ENCODE measurements at regions not wholly inside any gene's neighbourhood (a gene's known extent, or its start where the extent isn't known, plus 50 kb on each side); places are given as distances from the start of the nearest gene placed in this dataset.

DNA sequence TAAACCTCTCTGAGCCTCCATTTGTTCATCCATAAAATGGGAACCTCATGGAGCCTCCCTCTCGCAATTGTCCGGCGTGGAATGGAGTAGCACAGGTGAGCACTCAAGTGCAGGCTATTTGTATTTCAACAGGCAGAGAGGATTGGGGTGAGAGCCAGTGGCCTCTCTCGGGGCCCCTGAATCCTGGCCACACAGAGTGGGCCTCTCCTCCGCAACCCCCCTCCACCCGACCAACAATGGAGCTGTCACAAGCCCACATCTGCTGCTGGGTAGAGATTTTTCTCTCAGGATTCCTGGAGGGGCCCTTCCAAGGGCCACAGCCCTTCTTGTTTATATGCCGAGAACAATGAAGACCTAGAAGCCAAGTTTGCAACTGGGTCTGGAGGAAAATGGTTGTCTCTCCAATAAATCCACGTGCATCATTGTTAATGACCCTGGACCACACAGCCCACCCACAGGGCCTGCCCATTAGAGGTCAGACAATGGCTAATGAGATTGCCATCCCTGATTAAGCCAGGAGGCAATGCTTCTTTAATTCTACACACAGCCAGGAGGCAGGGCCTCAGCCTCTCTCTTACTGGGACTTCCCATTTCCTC lies 233.0 kb downstream of the ANKRD60 start:
- Mint-ChIP-seq H3K36me3 (no peaks in the 10 kb centered on the region), H3K4me3 (no peak overlapping the region), H3K9me3 (peaks cover 4% of the 10 kb centered on the region), H3K4me1 (peaks cover 13% of the 10 kb centered on the region), H3K27ac (no peak overlapping the region), H3K27me3 (peaks cover 52% of the 10 kb centered on the region)
- ATAC-seq: no peak

DNA sequence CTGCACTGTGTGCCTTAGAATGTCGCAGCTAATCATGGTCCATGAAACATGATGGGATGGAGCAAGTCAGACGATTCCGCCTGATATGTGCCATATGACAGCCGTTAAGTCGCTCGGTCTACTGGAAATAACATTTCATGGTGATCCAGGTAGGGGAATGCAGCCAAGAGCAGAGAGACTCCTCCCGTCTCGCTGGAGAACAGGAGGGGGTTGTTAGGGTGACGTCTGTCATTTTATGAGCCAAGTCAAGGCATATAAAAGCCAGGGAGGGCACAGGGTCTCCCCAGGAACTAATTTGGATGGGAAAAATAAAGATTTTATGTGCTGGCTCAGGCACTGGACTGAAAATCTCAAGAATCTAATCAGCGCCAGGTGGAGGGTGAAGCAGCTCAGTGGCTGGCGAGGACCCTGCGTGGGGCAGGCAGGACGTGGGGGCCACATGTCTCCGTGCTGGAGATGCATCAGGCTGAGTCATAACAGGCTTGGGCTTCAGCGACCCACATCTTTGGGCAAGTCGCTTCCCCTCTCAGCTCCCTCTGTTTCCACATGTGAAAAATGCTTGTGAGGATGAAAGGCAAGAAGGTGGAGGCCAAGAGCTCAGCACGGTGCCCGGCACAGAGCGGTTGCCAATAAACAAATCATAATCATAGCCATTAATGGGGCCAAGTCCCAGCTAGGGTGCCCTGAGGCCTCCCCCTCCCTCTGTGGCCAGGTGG lies 234.6 kb downstream of the ANKRD60 start:
- peaks cover 4% of the 10 kb centered on the region for H3K9me3 Mint-ChIP-seq
- H3K27me3 Mint-ChIP-seq: peaks cover 63% of the 10 kb centered on the region
- H3K4me1 Mint-ChIP-seq: peaks cover 5% of the 10 kb centered on the region
- H3K4me3 Mint-ChIP-seq: no peak overlapping the region
- no peak for ATAC-seq
- H3K27ac Mint-ChIP-seq: no peak overlapping the region
- no peaks in the 10 kb centered on the region for H3K36me3 Mint-ChIP-seq

DNA sequence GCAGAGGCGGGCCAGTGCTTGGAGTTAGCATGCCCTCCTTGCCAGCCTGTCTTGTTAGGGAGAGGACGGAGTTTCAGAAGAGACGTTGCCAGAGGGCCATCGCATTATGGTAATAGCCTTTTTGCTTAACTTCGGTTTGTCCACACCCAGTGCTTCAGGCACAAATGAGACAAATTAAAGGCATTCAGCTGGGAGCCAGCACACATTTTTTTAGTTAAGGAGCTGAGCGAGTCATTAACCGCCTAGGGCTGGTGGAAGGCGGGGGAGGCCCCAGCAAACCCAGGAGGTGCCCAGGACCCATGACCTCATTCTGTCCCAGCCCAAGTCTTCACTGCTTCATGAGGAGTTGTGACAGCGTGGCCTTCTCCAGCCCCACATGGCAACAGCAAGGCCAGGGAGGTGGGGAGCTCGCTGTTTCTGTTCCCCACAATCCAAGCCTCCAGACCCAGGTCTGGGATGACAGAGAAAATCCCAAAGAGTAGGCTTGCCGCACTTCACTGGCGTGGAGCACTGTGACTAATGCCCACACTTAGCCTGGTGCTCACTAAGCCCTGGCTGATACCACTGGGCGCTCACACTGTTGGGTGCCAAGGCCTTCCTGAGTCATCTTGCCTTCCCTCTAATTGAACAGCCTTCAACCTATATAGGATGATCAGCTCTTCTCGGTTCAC lies 237.1 kb downstream of the ANKRD60 start:
- no peak overlapping the region for H3K27ac Mint-ChIP-seq
- H3K9me3 Mint-ChIP-seq: no peaks in the 10 kb centered on the region
- no peak for ATAC-seq
- no peaks in the 10 kb centered on the region for H3K36me3 Mint-ChIP-seq
- no peak overlapping the region for H3K4me3 Mint-ChIP-seq
- H3K4me1 Mint-ChIP-seq: no peaks in the 10 kb centered on the region
- H3K27me3 Mint-ChIP-seq: peaks cover 59% of the 10 kb centered on the region

DNA sequence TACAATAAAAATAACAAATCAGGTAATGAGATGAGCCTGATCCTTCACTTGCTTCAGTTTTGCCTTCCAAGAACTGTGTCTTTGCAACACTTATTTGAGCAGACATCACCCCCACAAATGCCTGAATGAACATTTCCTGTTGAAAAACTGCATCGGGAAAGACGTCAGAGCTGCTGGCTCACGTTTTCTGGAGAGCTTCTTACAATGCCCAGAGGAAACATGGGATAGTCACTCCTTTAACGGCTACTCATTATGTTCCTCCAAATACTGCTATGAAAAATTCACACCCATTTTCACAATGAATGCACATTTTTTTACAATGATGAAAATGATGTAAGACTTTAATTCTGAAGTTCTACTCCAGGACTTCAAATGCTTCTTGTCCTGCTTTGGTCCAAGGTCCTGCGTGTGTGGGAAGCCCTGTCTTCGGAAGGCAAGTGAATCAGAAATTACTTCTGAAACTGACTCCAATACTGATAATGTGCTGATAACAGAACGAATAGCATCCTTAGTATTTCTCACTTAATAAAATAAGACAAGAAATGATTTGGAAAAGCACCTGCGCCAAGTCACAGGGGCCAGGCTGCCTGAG lies 238.0 kb downstream of the ANKRD60 start:
- Mint-ChIP-seq H3K9me3 (no peaks in the 10 kb centered on the region), H3K4me3 (no peak overlapping the region), H3K36me3 (no peaks in the 10 kb centered on the region), H3K4me1 (no peaks in the 10 kb centered on the region), H3K27me3 (peaks cover 58% of the 10 kb centered on the region), H3K27ac (no peak overlapping the region)
- no peak for ATAC-seq

DNA sequence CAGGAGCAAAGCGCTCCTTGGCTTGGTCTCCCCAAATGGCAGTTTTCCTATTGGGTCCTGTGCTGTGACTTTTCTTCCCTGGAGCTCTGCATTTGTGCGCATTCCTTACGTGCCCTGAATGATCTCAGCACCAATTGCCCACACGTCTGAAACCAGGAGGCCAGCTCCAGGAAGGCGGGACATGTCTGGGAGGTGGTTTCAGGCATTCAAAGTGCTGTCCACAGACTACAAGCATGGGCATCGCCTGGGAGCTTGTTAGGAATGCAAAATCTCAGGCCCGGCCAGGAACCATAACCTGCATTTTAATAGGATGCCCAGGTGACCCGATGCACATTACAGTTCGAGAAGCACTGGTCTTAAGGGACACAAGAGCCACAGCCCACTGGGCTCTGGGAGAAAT lies 239.6 kb downstream of the ANKRD60 start:
- Mint-ChIP-seq H3K4me1 (no peaks in the 10 kb centered on the region), H3K27me3 (peaks cover 61% of the 10 kb centered on the region), H3K4me3 (no peak overlapping the region), H3K27ac (no peak overlapping the region), H3K36me3 (no peaks in the 10 kb centered on the region), H3K9me3 (no peaks in the 10 kb centered on the region)
- ATAC-seq: no peak

- Mint-ChIP-seq H3K4me3 (no peak overlapping the region), H3K4me1 (no peaks in the 10 kb centered on the region), H3K36me3 (no peaks in the 10 kb centered on the region), H3K27me3 (peaks cover 59% of the 10 kb centered on the region), H3K27ac (no peak overlapping the region), H3K9me3 (no peaks in the 10 kb centered on the region)
- no peak for ATAC-seq
Measured at GRCh38 chr20:57988422-57988821, 240.0 kb downstream of the ANKRD60 start.

GRCh38 chr20:57987659-57988058 lies 240.8 kb downstream of the ANKRD60 start:
- H3K36me3 Mint-ChIP-seq: no peaks in the 10 kb centered on the region
- H3K9me3 Mint-ChIP-seq: no peaks in the 10 kb centered on the region
- no peaks in the 10 kb centered on the region for H3K4me1 Mint-ChIP-seq
- peaks cover 61% of the 10 kb centered on the region for H3K27me3 Mint-ChIP-seq
- no peak for ATAC-seq
- no peak overlapping the region for H3K27ac Mint-ChIP-seq
- H3K4me3 Mint-ChIP-seq: no peak overlapping the region

DNA sequence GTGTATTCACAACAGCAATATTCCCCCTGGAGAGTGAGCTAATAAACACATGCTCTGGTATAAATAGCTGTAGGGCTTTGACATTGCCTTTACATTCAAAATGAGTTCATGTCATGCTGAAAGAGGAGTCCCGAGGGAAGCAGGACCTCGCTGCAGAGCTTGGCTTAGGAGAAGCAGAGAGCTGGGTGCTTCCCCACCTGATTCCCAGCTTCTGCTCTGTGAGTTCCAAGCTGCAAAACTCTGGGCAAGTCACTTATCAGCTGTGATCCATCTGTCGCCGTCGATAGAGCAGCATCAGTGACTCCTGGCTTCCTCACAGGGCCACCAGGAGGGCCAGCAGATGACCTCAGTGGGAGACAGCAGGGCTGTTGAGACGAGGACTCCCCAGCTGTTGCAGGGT lies 241.8 kb downstream of the ANKRD60 start:
- Mint-ChIP-seq H3K27me3 (peaks cover 61% of the 10 kb centered on the region), H3K9me3 (no peaks in the 10 kb centered on the region), H3K4me3 (no peak overlapping the region), H3K36me3 (no peaks in the 10 kb centered on the region), H3K27ac (no peak overlapping the region), H3K4me1 (no peaks in the 10 kb centered on the region)
- ATAC-seq: no peak

DNA sequence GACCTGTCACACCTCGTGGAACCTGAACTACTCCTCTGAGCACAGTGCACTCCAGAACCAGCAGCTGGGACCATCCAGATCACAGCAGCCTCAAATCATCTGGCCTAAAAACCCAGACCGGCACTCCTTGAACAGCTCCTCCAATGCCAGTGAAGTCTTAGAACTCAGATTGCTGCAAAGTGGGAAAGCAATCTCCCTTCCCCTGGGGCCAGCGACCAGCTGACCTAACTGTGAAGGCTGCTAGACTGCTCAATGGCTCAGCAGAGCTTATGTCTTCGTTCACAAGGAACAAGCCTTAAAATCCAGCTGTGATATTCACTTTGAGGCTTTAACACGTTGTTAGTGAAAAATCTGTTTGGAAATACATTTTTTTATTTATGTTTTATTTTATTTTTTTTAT lies 243.2 kb downstream of the ANKRD60 start:
- H3K4me3 Mint-ChIP-seq: no peak overlapping the region
- ATAC-seq: no peak
- no peaks in the 10 kb centered on the region for H3K9me3 Mint-ChIP-seq
- H3K27me3 Mint-ChIP-seq: peaks cover 65% of the 10 kb centered on the region
- H3K4me1 Mint-ChIP-seq: no peaks in the 10 kb centered on the region
- no peaks in the 10 kb centered on the region for H3K36me3 Mint-ChIP-seq
- H3K27ac Mint-ChIP-seq: no peak overlapping the region

- Mint-ChIP-seq H3K27ac (no peak overlapping the region), H3K4me3 (no peak overlapping the region), H3K27me3 (peaks cover 47% of the 10 kb centered on the region), H3K36me3 (no peaks in the 10 kb centered on the region), H3K9me3 (no peaks in the 10 kb centered on the region), H3K4me1 (no peaks in the 10 kb centered on the region)
- ATAC-seq: no peak
Measured at GRCh38 chr20:57983082-57983481, 245.4 kb downstream of the ANKRD60 start.

GRCh38 chr20:57980506-57980905 lies 247.9 kb downstream of the ANKRD60 start:
- peaks cover 35% of the 10 kb centered on the region for H3K27me3 Mint-ChIP-seq

DNA sequence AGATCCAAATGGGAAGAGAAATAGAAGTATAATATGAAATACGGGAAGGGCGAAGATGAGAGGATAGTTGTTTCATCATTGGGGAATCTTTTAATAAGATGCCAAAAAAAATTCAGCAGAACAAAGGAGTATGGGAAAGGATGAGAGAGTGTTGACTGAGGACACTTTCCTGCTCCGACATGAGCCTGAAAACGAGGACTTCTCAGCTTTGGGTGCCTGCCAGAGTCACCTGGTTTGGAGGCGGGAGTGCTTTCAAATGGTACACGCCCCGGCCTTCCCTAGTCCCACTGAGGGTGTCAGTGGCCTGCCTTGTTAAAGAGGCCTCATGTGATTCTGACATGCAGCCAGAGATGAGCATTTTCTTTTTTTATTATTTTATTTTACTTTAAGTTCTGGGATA lies 250.9 kb downstream of the ANKRD60 start:
- no peak overlapping the region for H3K4me3 Mint-ChIP-seq
- H3K9me3 Mint-ChIP-seq: peaks cover 6% of the 10 kb centered on the region
- no peak for ATAC-seq
- H3K4me1 Mint-ChIP-seq: no peaks in the 10 kb centered on the region
- H3K27ac Mint-ChIP-seq: no peak overlapping the region
- peaks cover 18% of the 10 kb centered on the region for H3K27me3 Mint-ChIP-seq
- no peaks in the 10 kb centered on the region for H3K36me3 Mint-ChIP-seq

More at GRCh38 chr20:57980506-57980905, 247.9 kb downstream of the ANKRD60 start:
- Mint-ChIP-seq H3K9me3 (no peaks in the 10 kb centered on the region), H3K4me3 (no peak overlapping the region), H3K27ac (no peak overlapping the region), H3K36me3 (no peaks in the 10 kb centered on the region), H3K4me1 (no peaks in the 10 kb centered on the region)
- no peak for ATAC-seq

- Mint-ChIP-seq H3K4me1 (no peaks in the 10 kb centered on the region), H3K27ac (no peak overlapping the region), H3K9me3 (peaks cover 6% of the 10 kb centered on the region), H3K27me3 (peaks cover 14% of the 10 kb centered on the region), H3K4me3 (no peak overlapping the region), H3K36me3 (no peaks in the 10 kb centered on the region)
- ATAC-seq: no peak
Measured at GRCh38 chr20:57977141-57977540, 251.3 kb downstream of the ANKRD60 start.

GRCh38 chr20:57974863-57975262 lies 253.6 kb downstream of the ANKRD60 start:
- H3K9me3 Mint-ChIP-seq: peaks cover 11% of the 10 kb centered on the region
- no peaks in the 10 kb centered on the region for H3K36me3 Mint-ChIP-seq
- no peak overlapping the region for H3K27ac Mint-ChIP-seq
- no peaks in the 10 kb centered on the region for H3K4me1 Mint-ChIP-seq
- ATAC-seq: no peak
- H3K4me3 Mint-ChIP-seq: no peak overlapping the region
- peaks cover under 1% of the 10 kb centered on the region for H3K27me3 Mint-ChIP-seq

DNA sequence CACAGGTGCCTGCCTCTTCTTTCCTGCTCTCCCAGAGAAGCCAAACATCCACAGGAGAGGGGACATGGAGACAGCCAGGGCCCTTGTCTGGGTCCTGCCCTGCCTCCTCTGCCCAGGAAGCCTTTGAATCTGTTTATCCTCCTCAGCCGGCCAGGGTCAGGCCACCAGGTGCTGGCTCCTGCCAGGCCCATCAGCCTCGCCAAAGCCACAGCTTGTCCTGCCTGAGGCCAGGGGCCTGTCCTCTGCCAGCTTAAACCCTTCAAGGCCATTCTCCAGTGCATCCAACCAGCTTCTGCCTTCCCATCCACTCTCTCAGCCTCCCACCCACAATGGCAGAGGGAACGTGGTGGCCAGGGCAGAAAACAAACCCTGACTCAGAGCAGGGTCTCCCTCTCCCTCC lies 254.6 kb downstream of the ANKRD60 start:
- Mint-ChIP-seq H3K27ac (no peak overlapping the region), H3K4me3 (no peak overlapping the region)

More for the DNA sequence above, 254.6 kb downstream of the ANKRD60 start:
- H3K9me3 Mint-ChIP-seq: peaks cover 11% of the 10 kb centered on the region
- H3K4me1 Mint-ChIP-seq: no peaks in the 10 kb centered on the region
- ATAC-seq: no peak
- H3K36me3 Mint-ChIP-seq: no peaks in the 10 kb centered on the region
- peaks cover 10% of the 10 kb centered on the region for H3K27me3 Mint-ChIP-seq
